Fibroblast of skin of back (primary cell): ENCODE measurements at regions not wholly inside any gene's neighbourhood (a gene's known extent, or its start where the extent isn't known, plus 50 kb on each side); places are given as distances from the start of the nearest gene placed in this dataset.
A peak's percentile ranks its signal among the peaks of the same experiment; 100 is the strongest.
"Not testable (repeated sequence)": the region's sequence is repeated elsewhere in the genome, so short reads cannot be mapped to it uniquely, and the experiment has no call there.

Source experiments
- DNase-seq: peaks from one replicate; pipeline ENCODE4 v3.0.0-alpha.2; 2013

- no peak for DNase-seq
Observed at GRCh38 chr5:50343715-50344114, 97.4 kb downstream of the EMB start.

DNA sequence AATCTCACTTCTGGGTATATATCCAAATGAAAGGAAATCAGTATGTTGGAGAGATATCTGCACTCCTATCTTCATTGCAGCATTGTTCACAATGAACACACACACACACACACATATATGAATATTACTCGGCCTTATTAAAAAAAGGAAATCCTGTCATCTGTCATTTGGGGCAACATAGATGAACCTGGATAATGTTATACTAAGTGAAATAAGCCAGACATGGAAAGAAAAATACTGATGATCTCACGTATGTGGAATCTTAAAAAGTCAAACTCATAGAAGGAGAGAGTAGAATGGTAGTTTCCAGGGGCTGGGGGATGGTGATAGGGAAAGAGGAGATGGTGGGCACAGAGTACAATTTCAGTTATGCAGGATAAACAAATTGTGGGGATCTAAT lies 100.3 kb downstream of the EMB start:
- no peak for DNase-seq

- not testable (repeated sequence) for DNase-seq
Observed at GRCh38 chr5:50330633-50331032, 110.5 kb downstream of the EMB start.

DNA sequence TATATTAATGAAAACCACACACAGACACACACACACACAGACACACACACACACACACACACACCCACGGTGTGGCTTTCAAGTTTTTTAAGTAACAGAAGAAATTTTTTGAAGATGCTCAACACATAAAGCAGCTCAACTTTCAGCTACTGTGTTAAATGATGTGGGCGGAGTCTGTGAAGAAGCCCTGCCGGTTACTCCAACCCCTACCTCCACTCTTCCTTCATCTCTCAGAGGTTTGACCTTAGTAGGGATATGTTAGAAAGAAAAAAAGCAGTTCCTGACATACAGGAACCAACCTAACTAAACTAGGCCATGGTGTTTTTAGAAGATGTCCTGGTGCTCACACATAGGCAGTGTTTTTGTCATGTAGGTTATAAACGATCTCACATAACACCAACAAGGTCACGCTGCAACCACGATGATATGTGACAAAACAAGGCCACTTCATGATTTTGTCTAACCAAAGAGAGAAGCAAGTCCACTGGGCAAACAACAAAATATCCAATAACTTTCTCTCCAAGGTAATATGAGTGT lies 112.8 kb downstream of the EMB start:
- no peak for DNase-seq

GRCh38 chr5:50325237-50325832 lies 115.8 kb downstream of the EMB start:
- peak; percentile 7 for DNase-seq

DNA sequence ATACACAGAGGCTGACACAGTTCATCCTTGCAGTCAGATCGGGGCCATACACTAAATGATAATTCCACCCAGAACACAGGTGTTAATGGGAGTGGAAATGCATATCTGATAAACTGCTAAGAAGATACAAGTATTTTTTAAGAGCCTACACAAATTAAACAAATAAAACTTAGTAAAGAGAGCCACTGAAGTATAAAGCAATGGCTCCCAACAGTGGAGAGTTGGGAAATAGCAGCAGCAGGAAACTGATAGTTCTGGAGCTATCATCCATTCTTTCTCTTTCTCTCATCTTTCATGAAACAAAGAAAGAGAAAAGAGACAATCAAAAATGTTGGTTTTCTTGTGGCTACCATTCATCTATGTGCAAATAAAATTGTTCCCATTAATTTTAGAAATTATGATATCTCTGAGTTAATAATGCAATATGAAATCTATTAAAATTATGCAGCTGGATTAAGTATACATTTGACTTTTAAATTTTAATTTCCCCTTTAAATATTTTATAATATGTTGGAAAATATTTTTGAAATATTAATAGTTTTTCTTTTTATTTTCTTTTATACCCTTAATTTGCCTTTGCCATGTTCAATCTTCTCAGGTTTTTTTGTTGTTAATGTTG lies 120.8 kb downstream of the EMB start:
- no peak for DNase-seq

GRCh38 chr5:50318220-50318619 lies 122.9 kb downstream of the EMB start:
- DNase-seq, result no peak

DNA sequence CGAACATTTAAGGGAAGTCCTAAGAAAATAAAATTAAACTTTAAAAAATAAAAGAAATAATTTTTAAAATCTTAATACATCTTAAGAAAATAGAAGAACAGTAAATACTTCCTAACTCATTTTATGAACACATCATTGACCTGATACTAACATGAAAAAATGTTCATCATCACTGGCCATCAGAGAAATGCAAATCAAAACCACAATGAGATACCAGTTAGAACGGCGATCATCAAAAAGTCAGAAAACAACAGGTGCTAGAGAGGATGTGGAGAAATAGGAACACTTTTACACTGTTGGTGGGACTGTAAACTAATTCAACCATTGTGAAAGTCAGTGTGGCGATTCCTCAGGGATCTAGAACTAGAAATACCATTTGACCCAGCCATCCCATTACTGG lies 134.6 kb downstream of the EMB start:
- not testable (repeated sequence) for DNase-seq

- DNase-seq, result peak; percentile 76
Observed at GRCh38 chr5:50302815-50303490, 138.1 kb downstream of the EMB start.

DNA sequence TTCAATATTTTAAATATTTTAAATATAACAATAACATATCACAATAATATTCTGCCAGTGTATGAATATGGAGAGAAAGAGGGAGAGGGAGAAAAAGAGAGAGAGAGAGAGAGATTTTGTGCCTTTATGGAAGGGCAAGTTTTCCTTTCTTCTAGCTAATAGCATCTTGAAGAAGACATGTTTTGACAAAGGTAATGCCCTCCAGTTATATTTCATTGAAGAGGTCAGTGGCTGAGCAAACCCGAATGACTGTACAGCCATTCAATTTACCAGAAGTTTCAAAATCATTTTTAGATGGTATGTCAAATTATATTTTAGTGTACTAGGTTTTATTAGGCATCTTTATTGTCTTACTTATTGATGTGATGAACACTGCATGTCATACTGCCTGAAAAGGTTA lies 139.3 kb downstream of the EMB start:
- DNase-seq, result no peak

DNA sequence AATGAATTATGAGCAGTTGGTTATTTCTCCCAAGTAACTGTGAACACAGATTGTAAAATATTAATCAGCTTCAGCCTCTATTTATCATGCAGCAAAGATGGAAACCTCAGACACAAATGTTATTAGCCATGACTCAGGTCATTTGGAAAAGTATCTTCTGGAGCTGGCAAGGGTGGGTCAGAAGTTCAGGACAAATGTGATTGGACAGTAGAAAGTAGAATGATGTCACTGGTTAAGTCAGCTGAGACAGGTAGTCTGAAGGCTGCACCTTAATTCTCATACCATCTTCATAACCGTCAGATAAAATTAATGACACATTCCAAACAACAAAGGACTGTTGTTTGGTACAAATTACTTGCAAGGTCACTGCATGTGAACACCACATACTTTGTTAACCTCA lies 140.2 kb downstream of the EMB start:
- no peak for DNase-seq

DNA sequence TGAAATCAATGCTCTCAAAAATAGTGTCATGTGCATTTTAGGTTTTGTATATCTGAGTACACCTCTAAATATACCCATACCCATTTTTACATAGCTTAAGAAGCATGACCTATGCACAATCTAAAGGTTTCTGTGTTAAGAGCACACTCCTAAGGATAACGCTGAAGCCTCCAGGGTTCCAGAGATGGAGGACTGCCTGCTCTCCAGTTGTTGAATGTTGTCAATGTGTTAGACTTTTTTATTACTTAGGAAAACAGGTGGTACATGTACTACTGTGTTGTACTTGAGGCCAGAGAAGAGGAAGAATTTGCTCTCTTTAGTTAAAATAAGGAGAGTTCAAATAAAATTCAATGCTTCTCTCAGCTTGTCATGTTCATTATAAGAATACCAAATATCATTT lies 141.2 kb downstream of the EMB start:
- DNase-seq, result no peak

DNA sequence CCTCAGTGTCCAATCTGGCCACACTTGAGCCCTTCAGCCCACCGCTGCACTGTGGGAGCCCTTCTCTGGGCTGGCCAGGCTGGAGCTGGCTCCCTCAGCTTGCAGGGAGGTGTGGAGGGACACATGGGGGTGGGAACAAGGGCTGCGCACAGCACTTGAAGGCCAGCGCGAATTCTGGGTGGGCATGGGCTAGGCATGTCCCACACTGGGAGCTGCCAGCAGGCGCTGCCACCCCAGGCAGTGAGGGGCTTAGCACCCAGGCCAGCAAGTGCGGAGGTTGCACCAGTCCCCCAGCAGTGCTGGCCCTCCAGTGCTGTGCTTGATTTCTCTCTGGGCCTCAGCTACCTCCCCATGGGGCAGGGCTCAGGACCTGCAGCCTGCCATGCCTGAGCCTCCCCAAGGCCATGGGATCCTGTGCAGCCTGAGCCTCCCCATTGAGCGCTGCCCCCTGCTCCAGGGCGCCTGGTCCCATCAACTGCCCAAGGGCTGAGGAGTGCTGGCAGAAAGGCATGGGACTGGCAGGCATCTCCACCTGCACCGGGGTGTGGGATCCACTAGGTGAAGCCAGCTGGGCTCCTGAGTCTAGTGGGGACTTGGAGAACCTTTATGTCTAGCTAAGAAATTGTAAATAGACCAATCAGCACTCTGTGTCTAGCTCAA lies 148.2 kb downstream of the EMB start:
- no peak for DNase-seq

- DNase-seq, result not testable (repeated sequence)
Observed at GRCh38 chr5:50280461-50280860, 160.6 kb downstream of the EMB start.
